WTC11 (cell line): ENCODE measurements at regions not wholly inside any gene's neighbourhood (a gene's known extent, or its start where the extent isn't known, plus 50 kb on each side); places are given as distances from the start of the nearest gene placed in this dataset.

Experiments used
- CTCF ChIP-seq: fragments of 200-600 bp; IDR thresholded peaks from 2 replicates; pipeline ENCODE4 v1.8.0; 2022; ENCODE audit warnings: antibody characterized with exemption
- PRDM15 ChIP-seq: sonication (generic); formaldehyde crosslinking; IDR thresholded peaks from 2 replicates; pipeline ENCODE4 v1.8.0; 2022; ENCODE audit warnings: missing genetic modification reagents
- TEAD4 ChIP-seq: sonication (generic); formaldehyde crosslinking; IDR thresholded peaks from 2 replicates; pipeline ENCODE4 v1.8.0; 2022; ENCODE audit warnings: mild to moderate bottlenecking, missing genetic modification reagents
- ZNF263 ChIP-seq: sonication (generic); formaldehyde crosslinking; IDR thresholded peaks from 2 replicates; pipeline ENCODE4 v1.8.1; 2022; ENCODE audit warnings: low read depth, mild to moderate bottlenecking, moderate library complexity, missing genetic modification reagents
- ZNF512 ChIP-seq: sonication (generic); formaldehyde crosslinking; IDR thresholded peaks from 2 replicates; pipeline ENCODE4 v1.8.1; 2022; ENCODE audit warnings: missing genetic modification reagents, borderline replicate concordance

- TF ChIP-seq PRDM15 (CRISPR knock-in tag) (no peak), CTCF (no peak), ZNF263 (no peak), TEAD4 (CRISPR knock-in tag) (no peak), ZNF512 (CRISPR knock-in tag) (no peak)
Measured at GRCh38 chr16:51310159-51310558, 159.1 kb upstream of the SALL1 start.
